K562 (cell line): ENCODE measurements at regions not wholly inside any gene's neighbourhood (a gene's known extent, or its start where the extent isn't known, plus 50 kb on each side); places are given as distances from the start of the nearest gene placed in this dataset.

Source experiments
- ATAC-seq: fragments of 200-7000 bp; cut with Tn5 transposase; 3 replicates; pipeline ENCODE4 v1.9.1; 2020; ENCODE audit warnings: moderate library complexity
- BruUV-seq: library from RNA; stranded (reverse); fragments of 400-500 nt; replicated peaks from 2 replicates; lab custom pipeline; 2021; lab: Mats Ljungman, UMichigan
- CTCF ChIA-PET: fragments of 300-600 bp; formaldehyde crosslinking; extraction: SDS; loops from one replicate; lab custom pipeline; 2021; ENCODE audit warnings: low intra/inter-chr PET ratio; lab: Yijun Ruan, JAX
- POLR2A ChIA-PET: fragments of 300-600, 350-650 bp; sonication (Branson Sonifier 250); formaldehyde crosslinking; extraction: SDS; loops from one replicate; lab custom pipeline; 2021; ENCODE audit warnings: antibody characterized with exemption, inconsistent platforms; lab: Yijun Ruan, JAX
- DNase-seq, 4 experiments: peaks; one replicate each; pipeline versions ENCODE4 v3.0.0 to v3.0.0-alpha.2; 2011 to 2018; ENCODE audit warnings: low spot score in 3 of 4, mixed read lengths in 3 of 4; ENCODE audit errors: extremely low read depth in 1 of 4
- FAIRE-seq: peaks from 2 replicates; lab custom pipeline; 2011; peaks lifted over from hg19 to GRCh38; lab: Jason Lieb, UNC
- H2AFZ ChIP-seq: 2 replicates; pipeline ENCODE4 v1.6.0; 2011; ENCODE audit warnings: low read depth, low read length, control low read depth, inconsistent platforms
- H3K27ac ChIP-seq: fragments of 200-600 bp; 3 replicates; pipeline ENCODE4 v1.8.0; 2011; ENCODE audit warnings: low read depth, mild to moderate bottlenecking, control low read depth, inconsistent platforms, low read length, moderate library complexity, mixed read lengths; ENCODE audit errors: extremely low read depth
- H3K27me3 ChIP-seq, 2 experiments: fragments of 300-600 bp in 1 of 2; 2 replicates in 1 of 2; 3 replicates in 1 of 2; pipeline versions ENCODE4 v1.6.0 to v1.8.0; 2011; ENCODE audit warnings: inconsistent platforms in 2 of 2, low read length in 2 of 2, mild to moderate bottlenecking in 1 of 2, mixed read lengths in 1 of 2, moderate library complexity in 1 of 2; ENCODE audit not compliant: control insufficient read depth in 2 of 2, insufficient read depth in 2 of 2
- H3K36me3 ChIP-seq: fragments of 300-600 bp; 3 replicates; pipeline ENCODE4 v1.8.0; 2011; ENCODE audit warnings: mild to moderate bottlenecking, low read length, inconsistent platforms; ENCODE audit not compliant: control insufficient read depth, insufficient read depth
- H3K4me1 ChIP-seq, 2 experiments: fragments of 200-600 bp in 1 of 2; replicated peaks in 1 of 2; 2 replicates in 1 of 2; 3 replicates in 1 of 2; pipeline versions ENCODE4 v1.5.1 to v1.8.0; 2011; ENCODE audit warnings: inconsistent platforms in 2 of 2, low read length in 2 of 2, mild to moderate bottlenecking in 1 of 2, mixed read lengths in 1 of 2, moderate library complexity in 1 of 2; ENCODE audit not compliant: control insufficient read depth in 2 of 2, insufficient read depth in 2 of 2
- H3K4me2 ChIP-seq: 2 replicates; pipeline ENCODE4 v1.6.1; 2011; ENCODE audit warnings: low read length, control low read depth, inconsistent platforms, mixed read lengths; ENCODE audit not compliant: insufficient read depth
- H3K4me3 ChIP-seq: fragments of 200-600 bp; sonication (generic), shearing (Covaris generic); 2 replicates; pipeline ENCODE4 v1.5.1; 2016; ENCODE audit warnings: control low read depth, inconsistent platforms
- H3K79me2 ChIP-seq: fragments of 200-600 bp; 3 replicates; pipeline ENCODE4 v1.8.0; 2011; ENCODE audit warnings: low read length, inconsistent platforms; ENCODE audit not compliant: control insufficient read depth, insufficient read depth
- H3K9ac ChIP-seq, 2 experiments: 2 replicates each; pipeline versions ENCODE4 v1.6.0 to v1.6.1; 2011; ENCODE audit warnings: low read depth in 2 of 2, low read length in 2 of 2, control low read depth in 1 of 2, inconsistent platforms in 1 of 2, mild to moderate bottlenecking in 1 of 2, mixed read lengths in 1 of 2; ENCODE audit not compliant: insufficient read depth in 1 of 2
- H3K9me1 ChIP-seq: one replicate; pipeline ENCODE4 v1.6.0; 2011; ENCODE audit warnings: inconsistent platforms, mild to moderate bottlenecking, low read length, moderate library complexity; ENCODE audit not compliant: control insufficient read depth, insufficient read depth
- H3K9me3 ChIP-seq: replicated peaks from 2 replicates; pipeline ENCODE4 v1.5.1; 2011; ENCODE audit warnings: low read depth, low read length, inconsistent platforms; ENCODE audit not compliant: control insufficient read depth, insufficient read depth
- H4K20me1 ChIP-seq: replicated peaks from 2 replicates; pipeline ENCODE4 v1.6.1; 2011; ENCODE audit warnings: low read length, inconsistent platforms, mixed read lengths; ENCODE audit not compliant: control insufficient read depth, insufficient read depth
- NEUROD1 ChIP-seq: fragments of 150-350 bp; IDR thresholded peaks from 2 replicates; pipeline ENCODE4 v1.6.1; 2014; ENCODE audit warnings: borderline replicate concordance, low read length, low read depth; ENCODE audit not compliant: partially characterized antibody
- SPI1 ChIP-seq: IDR thresholded peaks from 2 replicates; pipeline ENCODE4 v1.6.1; 2011; ENCODE audit warnings: low read depth, low read length, control low read depth, borderline replicate concordance
- ZNF644 ChIP-seq: fragments of 200-800 bp; sonication (Bioruptor generic); IDR thresholded peaks from 2 replicates; pipeline ENCODE4 v1.6.1; 2016; ENCODE audit warnings: low read depth, missing genetic modification characterization, missing compliant biosample characterization
- WGBS: fragments of 100-300 bp; shearing (Covaris generic); methylation state at CpG from one replicate; pipeline ENCODE4 v1.1.6; 2016; ENCODE audit warnings: low coverage, mixed read lengths; ENCODE audit not compliant: insufficient coverage; ENCODE audit errors: missing lambda C conversion rate; 5-methylcytosine and 5-hydroxymethylcytosine counted together
- in situ Hi-C: fragments of 300-500 bp; cut with MboI; formaldehyde crosslinking; loops from 4 replicates; pipeline ENCODE4 v1.15.0; 2018; ENCODE audit warnings: inconsistent platforms, mixed read lengths
- intact Hi-C: fragments of 100-400 bp; cut with micrococcal nuclease; formaldehyde crosslinking; loops from 2 replicates; pipeline ENCODE4 v1.14.2; 2022

DNA sequence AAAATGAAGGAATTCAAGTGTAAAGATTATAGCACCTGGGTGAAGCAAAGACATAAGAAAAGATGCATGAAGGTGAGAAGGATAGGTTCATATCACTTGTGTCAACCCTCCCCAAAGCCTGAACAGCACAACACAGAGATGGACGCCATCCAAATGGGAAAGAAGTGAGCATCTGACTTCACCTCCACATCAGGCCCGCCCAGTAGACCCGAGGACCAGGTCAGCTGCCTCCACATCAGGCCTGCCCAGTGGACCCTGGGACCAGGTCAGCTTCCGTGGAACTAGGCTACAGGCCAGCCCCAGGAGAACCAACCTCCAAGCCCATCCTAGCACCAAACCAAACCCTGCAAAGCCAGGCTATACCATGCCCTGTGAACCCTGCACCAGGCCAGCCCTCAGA is 862.9 kb downstream of the UQCRFS1 start:
- BruUV-seq, result no TSS peak
- no peak overlapping the region for H3K4me3 ChIP-seq
- intact Hi-C loops, result no loop called here

DNA sequence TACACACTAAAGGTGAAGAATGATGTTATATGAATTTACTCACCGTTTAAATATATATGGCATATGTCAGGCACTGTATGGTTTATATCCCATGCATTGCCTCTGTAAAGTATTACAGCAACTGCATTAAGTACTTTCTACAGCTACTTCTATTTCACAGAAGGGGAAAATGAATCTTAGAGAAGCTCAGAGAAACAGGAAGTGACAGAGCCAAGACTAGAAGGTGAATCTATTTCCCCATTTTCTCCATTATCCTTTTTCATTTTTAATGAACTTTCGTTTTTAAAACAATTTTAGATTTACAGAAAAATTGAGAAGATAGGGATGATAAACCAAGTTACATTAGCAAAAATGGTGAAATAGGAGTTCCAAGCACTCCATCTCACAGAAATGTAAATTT is 863.3 kb downstream of the UQCRFS1 start:
- no peak overlapping the region for H3K9ac ChIP-seq
- ChIA-PET CTCF (no interaction called here), POLR2A (no interaction called here)
- H3K79me2 ChIP-seq, result no peaks in the 10 kb centered on the region
- BruUV-seq, result no TSS peak
- FAIRE-seq (no peak), DNase-seq (no peak), ATAC-seq (no peak)
- TF ChIP-seq NEUROD1, result no peak
- peak; percentile 26; the same call in 1 of the 2 replicates for TF ChIP-seq SPI1
- no peaks in the 10 kb centered on the region; a peak in 1 of 5 replicates for H3K4me1 ChIP-seq
- intact Hi-C loops, result loop anchor here (10.0 kb wide), 1 partner anchor 365 kb away; no protein-coding TSS in a partner anchor
- H3K36me3 ChIP-seq, result no peaks in the 10 kb centered on the region
- WGBS, result 2% methylated on average over 2 of the region's 2 CpGs
- H3K27ac ChIP-seq, result no peak overlapping the region
- no peaks in the 10 kb centered on the region; a peak in 1 of 5 replicates for H3K27me3 ChIP-seq
- H3K9me3 ChIP-seq, result no peaks in the 10 kb centered on the region
- in situ Hi-C loops, result no loop called here
- no peak overlapping the region for H2AFZ ChIP-seq
- H3K9me1 ChIP-seq, result no peaks in the 10 kb centered on the region
- no peaks in the 10 kb centered on the region for H4K20me1 ChIP-seq
- no peak overlapping the region for H3K4me3 ChIP-seq
- no peak overlapping the region for H3K4me2 ChIP-seq

More for the DNA sequence above, 862.9 kb downstream of the UQCRFS1 start:
- WGBS, result 2% methylated on average over 4 of the region's 4 CpGs
- no peaks in the 10 kb centered on the region; a peak in 1 of 5 replicates for H3K27me3 ChIP-seq
- no peaks in the 10 kb centered on the region for H3K9me3 ChIP-seq
- H3K9me1 ChIP-seq, result no peaks in the 10 kb centered on the region
- H3K79me2 ChIP-seq, result no peaks in the 10 kb centered on the region
- FAIRE-seq, result no peak
- no peak overlapping the region for H3K27ac ChIP-seq
- no peak for TF ChIP-seq ZNF644 (tag)
- no peaks in the 10 kb centered on the region for H3K36me3 ChIP-seq
- POLR2A ChIA-PET, result no interaction called here
- no peak overlapping the region for H3K9ac ChIP-seq
- no peak for ATAC-seq
- H4K20me1 ChIP-seq, result no peaks in the 10 kb centered on the region
- CTCF ChIA-PET, result no interaction called here
- no peak for DNase-seq
- no peaks in the 10 kb centered on the region; a peak in 1 of 5 replicates for H3K4me1 ChIP-seq
- in situ Hi-C loops, result no loop called here
- H3K4me2 ChIP-seq, result no peak overlapping the region
- H2AFZ ChIP-seq, result no peak overlapping the region
